ENCODE measurements at regions not wholly inside any gene's neighbourhood (a gene's known extent, or its start where the extent isn't known, plus 50 kb on each side); places are given as distances from the start of the nearest gene placed in this dataset.

DNA sequence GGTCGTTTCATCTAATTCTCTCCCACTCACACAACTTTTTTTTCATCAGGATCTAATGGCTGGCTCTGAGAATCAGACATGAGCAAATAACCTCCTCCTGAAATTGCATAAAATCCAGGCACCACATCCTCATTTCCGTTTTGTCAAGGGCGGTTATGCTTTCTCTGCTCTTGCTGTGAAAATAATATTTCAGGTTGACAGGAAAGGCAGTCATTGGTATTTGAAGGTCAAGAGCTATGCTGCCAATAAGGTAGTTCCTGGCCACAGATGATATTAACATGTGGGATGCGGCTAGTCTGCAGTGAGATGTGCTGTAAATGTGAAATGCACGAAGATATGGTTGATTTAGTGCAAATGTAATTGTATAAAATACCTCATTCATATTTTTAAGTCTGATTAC, 870.2 kb upstream of the TMEM132C start:
- Mint-ChIP-seq H3K4me3 (no peak overlapping the region), H3K36me3 (no peaks in the 10 kb centered on the region), H3K4me1 (no peaks in the 10 kb centered on the region), H3K27ac (no peak overlapping the region), H3K27me3 (ENCODE audit: low read depth) (peaks cover 5% of the 10 kb centered on the region), H3K9me3 (no peaks in the 10 kb centered on the region)
- DNase-seq (ENCODE audit: low spot score in 2 of 2, unreplicated experiment in 2 of 2): no peak
- TF ChIP-seq, protein P1, sequence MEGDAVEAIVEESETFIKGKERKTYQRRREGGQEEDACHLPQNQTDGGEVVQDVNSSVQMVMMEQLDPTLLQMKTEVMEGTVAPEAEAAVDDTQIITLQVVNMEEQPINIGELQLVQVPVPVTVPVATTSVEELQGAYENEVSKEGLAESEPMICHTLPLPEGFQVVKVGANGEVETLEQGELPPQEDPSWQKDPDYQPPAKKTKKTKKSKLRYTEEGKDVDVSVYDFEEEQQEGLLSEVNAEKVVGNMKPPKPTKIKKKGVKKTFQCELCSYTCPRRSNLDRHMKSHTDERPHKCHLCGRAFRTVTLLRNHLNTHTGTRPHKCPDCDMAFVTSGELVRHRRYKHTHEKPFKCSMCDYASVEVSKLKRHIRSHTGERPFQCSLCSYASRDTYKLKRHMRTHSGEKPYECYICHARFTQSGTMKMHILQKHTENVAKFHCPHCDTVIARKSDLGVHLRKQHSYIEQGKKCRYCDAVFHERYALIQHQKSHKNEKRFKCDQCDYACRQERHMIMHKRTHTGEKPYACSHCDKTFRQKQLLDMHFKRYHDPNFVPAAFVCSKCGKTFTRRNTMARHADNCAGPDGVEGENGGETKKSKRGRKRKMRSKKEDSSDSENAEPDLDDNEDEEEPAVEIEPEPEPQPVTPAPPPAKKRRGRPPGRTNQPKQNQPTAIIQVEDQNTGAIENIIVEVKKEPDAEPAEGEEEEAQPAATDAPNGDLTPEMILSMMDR (IDR thresholded peaks at IDR 0.05; ENCODE audit: unreplicated experiment): no peak

DNA sequence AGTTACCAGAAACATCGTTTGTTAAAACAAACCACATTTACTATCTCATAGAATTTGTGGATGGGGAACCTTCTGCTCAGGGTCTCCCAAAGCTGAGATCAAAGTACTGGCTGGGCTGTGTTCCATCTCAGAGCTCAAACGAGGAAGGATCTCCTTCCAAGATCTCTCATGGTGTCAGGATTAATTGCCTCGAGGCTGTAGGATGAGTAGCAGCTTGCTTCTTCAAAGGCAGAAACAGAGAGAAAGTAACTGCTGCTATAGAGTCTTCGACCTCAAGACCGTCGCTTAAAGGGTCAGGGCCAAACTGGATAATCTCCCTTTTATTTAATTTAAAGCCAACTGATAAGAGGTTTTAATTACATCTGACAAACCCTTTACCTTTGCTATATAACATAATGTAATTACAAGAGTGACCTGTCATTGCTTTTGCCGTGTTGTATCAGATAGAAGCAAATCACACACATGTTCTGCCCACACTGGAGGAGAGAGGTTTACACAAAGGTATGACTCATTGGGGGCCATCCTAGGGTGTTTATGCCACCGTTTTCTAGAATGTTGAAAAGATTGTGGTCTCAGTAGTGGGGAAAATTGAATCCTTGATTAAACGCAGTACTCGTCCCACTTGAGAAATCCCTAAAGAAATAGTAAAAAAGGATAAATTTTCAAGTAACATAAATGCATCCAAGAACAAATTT, 868.8 kb upstream of the TMEM132C start:
- DNase-seq (ENCODE audit: low spot score in 2 of 2, unreplicated experiment in 2 of 2): no peak
- Mint-ChIP-seq H3K4me3 (no peak overlapping the region), H3K36me3 (no peaks in the 10 kb centered on the region), H3K4me1 (no peaks in the 10 kb centered on the region), H3K27ac (no peak overlapping the region), H3K9me3 (no peaks in the 10 kb centered on the region), H3K27me3 (ENCODE audit: low read depth) (peaks cover 2% of the 10 kb centered on the region)
- TF ChIP-seq, protein P1 (IDR thresholded peaks at IDR 0.05; ENCODE audit: unreplicated experiment): no peak

DNA sequence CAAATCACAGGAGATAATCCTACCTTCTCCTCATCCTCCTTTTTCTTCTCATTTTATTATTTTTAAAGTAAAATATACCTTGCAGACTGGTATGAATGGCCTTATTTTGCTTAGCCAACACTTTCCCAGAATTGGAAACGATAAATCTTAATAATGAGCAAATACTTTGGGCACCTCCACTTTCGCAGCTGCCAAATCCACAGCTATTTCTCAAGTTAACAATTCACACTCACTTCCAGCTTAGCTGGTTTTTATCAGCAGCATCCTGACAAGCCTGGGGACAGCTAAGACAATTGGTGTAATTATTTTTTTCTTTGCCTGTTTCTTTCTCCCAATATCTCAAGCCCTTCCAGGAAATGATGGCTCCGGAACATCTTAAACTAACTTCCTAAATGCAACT, 867.5 kb upstream of the TMEM132C start:
- Mint-ChIP-seq H3K9me3 (no peaks in the 10 kb centered on the region), H3K36me3 (no peaks in the 10 kb centered on the region), H3K4me1 (no peaks in the 10 kb centered on the region), H3K27me3 (ENCODE audit: low read depth) (peaks cover 4% of the 10 kb centered on the region), H3K27ac (no peak overlapping the region), H3K4me3 (no peak overlapping the region)
- DNase-seq (ENCODE audit: low spot score in 2 of 2, unreplicated experiment in 2 of 2): no peak
- TF ChIP-seq, protein P1 (IDR thresholded peaks at IDR 0.05; ENCODE audit: unreplicated experiment): no peak

DNA sequence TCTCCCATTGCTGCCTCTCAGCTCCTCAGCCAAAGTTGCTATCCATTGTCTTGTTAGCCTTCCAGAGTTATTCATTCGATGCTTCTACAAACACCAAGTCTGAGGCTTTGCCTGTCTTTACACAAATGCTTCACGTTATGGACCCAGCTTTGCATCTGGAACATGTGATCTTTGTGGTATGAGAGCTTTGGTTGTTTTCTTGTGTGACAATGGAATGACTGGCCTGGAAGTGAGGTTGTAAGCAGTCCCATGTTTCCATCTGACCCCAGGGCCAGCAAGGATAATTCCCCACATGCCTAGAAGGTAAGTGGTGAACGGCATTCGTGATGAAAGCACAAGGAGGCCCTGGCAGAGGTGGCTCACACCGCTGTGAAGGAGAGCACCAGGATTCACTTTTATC, 866.7 kb upstream of the TMEM132C start:
- TF ChIP-seq, protein P1 (IDR thresholded peaks at IDR 0.05; ENCODE audit: unreplicated experiment): no peak
- Mint-ChIP-seq H3K36me3 (no peaks in the 10 kb centered on the region), H3K4me1 (no peaks in the 10 kb centered on the region), H3K27me3 (ENCODE audit: low read depth) (peaks cover 4% of the 10 kb centered on the region), H3K9me3 (no peaks in the 10 kb centered on the region), H3K4me3 (no peak overlapping the region), H3K27ac (no peak overlapping the region)
- DNase-seq (ENCODE audit: low spot score in 2 of 2, unreplicated experiment in 2 of 2): no peak

DNA sequence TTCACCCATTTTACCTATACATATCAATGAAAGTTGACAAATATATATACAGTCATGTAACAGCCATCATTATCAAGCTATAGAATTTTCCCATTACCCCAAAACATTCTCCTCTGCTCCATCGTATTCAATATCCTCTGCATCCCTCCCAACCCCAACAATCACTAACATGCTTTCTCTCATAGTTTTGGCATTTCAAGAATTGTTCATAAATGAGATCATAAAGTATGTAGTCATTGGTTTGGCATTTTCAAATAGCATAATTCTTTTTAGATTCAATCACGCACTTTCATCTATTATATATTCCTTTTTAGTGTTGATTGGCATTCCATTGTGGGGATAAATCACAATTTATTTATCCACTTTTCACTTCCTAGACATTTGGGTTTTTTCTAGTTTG, 866.0 kb upstream of the TMEM132C start:
- no peaks in the 10 kb centered on the region for H3K36me3 Mint-ChIP-seq
- DNase-seq (ENCODE audit: low spot score in 2 of 2, unreplicated experiment in 2 of 2): no peak
- peaks cover 4% of the 10 kb centered on the region for H3K27me3 Mint-ChIP-seq (ENCODE audit: low read depth)
- TF ChIP-seq, protein P1 (IDR thresholded peaks at IDR 0.05; ENCODE audit: unreplicated experiment): no peak
- H3K4me1 Mint-ChIP-seq: no peaks in the 10 kb centered on the region
- no peaks in the 10 kb centered on the region for H3K9me3 Mint-ChIP-seq
- no peak overlapping the region for H3K4me3 Mint-ChIP-seq
- H3K27ac Mint-ChIP-seq: no peak overlapping the region

DNA sequence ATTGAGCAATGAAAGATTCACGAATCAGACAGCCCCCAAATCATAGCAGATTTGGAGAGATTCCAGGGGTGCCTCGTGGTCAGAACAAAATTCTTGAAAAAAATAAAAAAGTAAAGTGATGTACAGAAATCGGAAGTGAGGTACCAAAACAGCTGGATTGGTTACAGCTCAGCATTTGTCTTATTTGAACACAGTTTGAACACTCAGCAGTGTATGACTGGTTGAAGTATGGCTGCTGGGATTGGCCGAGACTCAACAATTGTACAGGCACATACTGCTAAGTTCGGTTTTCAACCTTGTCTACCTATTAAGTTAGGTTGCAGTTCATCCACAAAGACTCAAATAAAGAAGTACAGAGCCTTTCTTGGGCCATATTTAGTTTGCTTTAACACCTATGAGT, 865.4 kb upstream of the TMEM132C start:
- no peaks in the 10 kb centered on the region for H3K4me1 Mint-ChIP-seq

More for the DNA sequence above, 865.4 kb upstream of the TMEM132C start:
- no peaks in the 10 kb centered on the region for H3K9me3 Mint-ChIP-seq
- no peaks in the 10 kb centered on the region for H3K36me3 Mint-ChIP-seq
- no peak overlapping the region for H3K27ac Mint-ChIP-seq
- no peak overlapping the region for H3K4me3 Mint-ChIP-seq
- TF ChIP-seq, protein P1 (IDR thresholded peaks at IDR 0.05; ENCODE audit: unreplicated experiment): no peak
- H3K27me3 Mint-ChIP-seq (ENCODE audit: low read depth): peaks cover 3% of the 10 kb centered on the region
- no peak for DNase-seq (ENCODE audit: low spot score in 2 of 2, unreplicated experiment in 2 of 2)

Data from mesothelial cell of epicardium (in vitro differentiated cells).